IMR-90 (cell line): ENCODE measurements at regions not wholly inside any gene's neighbourhood (a gene's known extent, or its start where the extent isn't known, plus 50 kb on each side); places are given as distances from the start of the nearest gene placed in this dataset.
"Not testable (repeated sequence)": the region's sequence is repeated elsewhere in the genome, so short reads cannot be mapped to it uniquely, and the experiment has no call there.

Experiments
- BHLHE40 ChIP-seq: fragments of 150-350 bp; IDR thresholded peaks from 2 replicates; pipeline ENCODE4 v1.6.1; 2016; ENCODE audit warnings: mild to moderate bottlenecking, low read depth, low read length
- POLR2A ChIP-seq: IDR thresholded peaks from 2 replicates; pipeline ENCODE4 v1.6.1; 2012; ENCODE audit warnings: mild to moderate bottlenecking, low read depth, low read length
- RCOR1 ChIP-seq: IDR thresholded peaks from 2 replicates; pipeline ENCODE4 v1.6.1; 2012; ENCODE audit warnings: mild to moderate bottlenecking, low read length, improper control_type of control experiment; ENCODE audit not compliant: insufficient replicate concordance
- RFX5 ChIP-seq: IDR thresholded peaks from 2 replicates; pipeline ENCODE4 v1.8.0; 2012; ENCODE audit warnings: low read depth, mild to moderate bottlenecking, low read length, moderate library complexity
- TF ChIP-seq, protein P1 (sequence below): conservative IDR thresholded peaks from 2 replicates; pipeline ENCODE4 v1.5.1; 2012; ENCODE audit warnings: mild to moderate bottlenecking, low read depth, low read length, improper control_type of control experiment
- TF ChIP-seq, protein P2 (sequence below): fragments of 150-350 bp; IDR thresholded peaks from 2 replicates; pipeline ENCODE4 v1.6.1; 2016; ENCODE audit warnings: low read depth, mild to moderate bottlenecking, low read length, moderate library complexity, borderline replicate concordance

DNA sequence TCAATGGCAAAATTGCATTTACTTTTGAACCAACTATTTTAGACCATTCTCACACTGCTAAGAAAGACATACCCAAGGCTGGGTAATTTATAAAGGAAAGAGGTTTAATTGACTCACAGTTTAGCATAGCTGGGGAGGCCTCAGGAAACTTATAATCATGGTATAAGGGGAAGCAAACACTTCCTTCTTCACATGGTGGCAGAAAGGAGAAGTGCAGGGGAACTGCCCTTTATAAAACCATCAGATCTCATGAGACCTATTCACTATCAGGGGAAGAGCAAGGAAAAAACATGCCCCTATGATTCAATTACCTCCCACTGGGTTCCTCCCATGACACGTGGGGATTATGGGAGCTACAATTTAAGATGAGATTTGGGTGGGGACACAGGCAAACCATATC, 181.5 kb downstream of the MZT1 start:
- TF ChIP-seq, protein P1, sequence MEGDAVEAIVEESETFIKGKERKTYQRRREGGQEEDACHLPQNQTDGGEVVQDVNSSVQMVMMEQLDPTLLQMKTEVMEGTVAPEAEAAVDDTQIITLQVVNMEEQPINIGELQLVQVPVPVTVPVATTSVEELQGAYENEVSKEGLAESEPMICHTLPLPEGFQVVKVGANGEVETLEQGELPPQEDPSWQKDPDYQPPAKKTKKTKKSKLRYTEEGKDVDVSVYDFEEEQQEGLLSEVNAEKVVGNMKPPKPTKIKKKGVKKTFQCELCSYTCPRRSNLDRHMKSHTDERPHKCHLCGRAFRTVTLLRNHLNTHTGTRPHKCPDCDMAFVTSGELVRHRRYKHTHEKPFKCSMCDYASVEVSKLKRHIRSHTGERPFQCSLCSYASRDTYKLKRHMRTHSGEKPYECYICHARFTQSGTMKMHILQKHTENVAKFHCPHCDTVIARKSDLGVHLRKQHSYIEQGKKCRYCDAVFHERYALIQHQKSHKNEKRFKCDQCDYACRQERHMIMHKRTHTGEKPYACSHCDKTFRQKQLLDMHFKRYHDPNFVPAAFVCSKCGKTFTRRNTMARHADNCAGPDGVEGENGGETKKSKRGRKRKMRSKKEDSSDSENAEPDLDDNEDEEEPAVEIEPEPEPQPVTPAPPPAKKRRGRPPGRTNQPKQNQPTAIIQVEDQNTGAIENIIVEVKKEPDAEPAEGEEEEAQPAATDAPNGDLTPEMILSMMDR = not testable (repeated sequence)
- TF ChIP-seq RCOR1, RFX5, POLR2A, BHLHE40: not testable (repeated sequence)
- TF ChIP-seq, protein P2, sequence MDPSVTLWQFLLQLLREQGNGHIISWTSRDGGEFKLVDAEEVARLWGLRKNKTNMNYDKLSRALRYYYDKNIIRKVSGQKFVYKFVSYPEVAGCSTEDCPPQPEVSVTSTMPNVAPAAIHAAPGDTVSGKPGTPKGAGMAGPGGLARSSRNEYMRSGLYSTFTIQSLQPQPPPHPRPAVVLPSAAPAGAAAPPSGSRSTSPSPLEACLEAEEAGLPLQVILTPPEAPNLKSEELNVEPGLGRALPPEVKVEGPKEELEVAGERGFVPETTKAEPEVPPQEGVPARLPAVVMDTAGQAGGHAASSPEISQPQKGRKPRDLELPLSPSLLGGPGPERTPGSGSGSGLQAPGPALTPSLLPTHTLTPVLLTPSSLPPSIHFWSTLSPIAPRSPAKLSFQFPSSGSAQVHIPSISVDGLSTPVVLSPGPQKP = not testable (repeated sequence)
